IMR-90 (cell line): ENCODE measurements at regions not wholly inside any gene's neighbourhood (a gene's known extent, or its start where the extent isn't known, plus 50 kb on each side); places are given as distances from the start of the nearest gene placed in this dataset.

Experiments used
- BHLHE40 ChIP-seq: fragments of 150-350 bp; IDR thresholded peaks from 2 replicates; pipeline ENCODE4 v1.6.1; 2016; ENCODE audit warnings: mild to moderate bottlenecking, low read depth, low read length
- CEBPB ChIP-seq: IDR thresholded peaks from 2 replicates; pipeline ENCODE4 v1.6.1; 2012; ENCODE audit warnings: low read depth, low read length, improper control_type of control experiment
- CHD1 ChIP-seq: IDR thresholded peaks from 2 replicates; pipeline ENCODE4 v1.6.1; 2012; ENCODE audit warnings: low read depth, low read length, improper control_type of control experiment
- ELK1 ChIP-seq: fragments of 150-350 bp; IDR thresholded peaks from 2 replicates; pipeline ENCODE4 v1.6.1; 2016; ENCODE audit warnings: low read depth, mild to moderate bottlenecking, low read length, moderate library complexity, borderline replicate concordance
- MAZ ChIP-seq: IDR thresholded peaks from 2 replicates; pipeline ENCODE4 v1.6.1; 2012; ENCODE audit warnings: low read depth, mild to moderate bottlenecking, low read length, improper control_type of control experiment, moderate library complexity, borderline replicate concordance
- POLR2A ChIP-seq: IDR thresholded peaks from 2 replicates; pipeline ENCODE4 v1.6.1; 2012; ENCODE audit warnings: mild to moderate bottlenecking, low read depth, low read length
- RAD21 ChIP-seq: IDR thresholded peaks from 2 replicates; pipeline ENCODE4 v1.6.1; 2012; ENCODE audit warnings: low read length, improper control_type of control experiment
- RCOR1 ChIP-seq: IDR thresholded peaks from 2 replicates; pipeline ENCODE4 v1.6.1; 2012; ENCODE audit warnings: mild to moderate bottlenecking, low read length, improper control_type of control experiment; ENCODE audit not compliant: insufficient replicate concordance
- RFX5 ChIP-seq: IDR thresholded peaks from 2 replicates; pipeline ENCODE4 v1.8.0; 2012; ENCODE audit warnings: low read depth, mild to moderate bottlenecking, low read length, moderate library complexity
- USF2 ChIP-seq: fragments of 150-350 bp; IDR thresholded peaks from 2 replicates; pipeline ENCODE4 v1.6.1; 2017; ENCODE audit warnings: mild to moderate bottlenecking, antibody characterized with exemption, low read length, low read depth
- TF ChIP-seq, protein P1 (sequence below): conservative IDR thresholded peaks from 2 replicates; pipeline ENCODE4 v1.5.1; 2012; ENCODE audit warnings: mild to moderate bottlenecking, low read depth, low read length, improper control_type of control experiment

GRCh38 chr1:169053196-169053595, 53.3 kb upstream of the ATP1B1 start:
- TF ChIP-seq MAZ (no peak), RFX5 (no peak), POLR2A (no peak), RAD21 (no peak), BHLHE40 (no peak), USF2 (no peak), ELK1 (no peak), CEBPB (no peak), RCOR1 (no peak), CHD1 (no peak)
- TF ChIP-seq, protein P1, sequence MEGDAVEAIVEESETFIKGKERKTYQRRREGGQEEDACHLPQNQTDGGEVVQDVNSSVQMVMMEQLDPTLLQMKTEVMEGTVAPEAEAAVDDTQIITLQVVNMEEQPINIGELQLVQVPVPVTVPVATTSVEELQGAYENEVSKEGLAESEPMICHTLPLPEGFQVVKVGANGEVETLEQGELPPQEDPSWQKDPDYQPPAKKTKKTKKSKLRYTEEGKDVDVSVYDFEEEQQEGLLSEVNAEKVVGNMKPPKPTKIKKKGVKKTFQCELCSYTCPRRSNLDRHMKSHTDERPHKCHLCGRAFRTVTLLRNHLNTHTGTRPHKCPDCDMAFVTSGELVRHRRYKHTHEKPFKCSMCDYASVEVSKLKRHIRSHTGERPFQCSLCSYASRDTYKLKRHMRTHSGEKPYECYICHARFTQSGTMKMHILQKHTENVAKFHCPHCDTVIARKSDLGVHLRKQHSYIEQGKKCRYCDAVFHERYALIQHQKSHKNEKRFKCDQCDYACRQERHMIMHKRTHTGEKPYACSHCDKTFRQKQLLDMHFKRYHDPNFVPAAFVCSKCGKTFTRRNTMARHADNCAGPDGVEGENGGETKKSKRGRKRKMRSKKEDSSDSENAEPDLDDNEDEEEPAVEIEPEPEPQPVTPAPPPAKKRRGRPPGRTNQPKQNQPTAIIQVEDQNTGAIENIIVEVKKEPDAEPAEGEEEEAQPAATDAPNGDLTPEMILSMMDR: no peak
